ENCODE measurements at regions not wholly inside any gene's neighbourhood (a gene's known extent, or its start where the extent isn't known, plus 50 kb on each side); places are given as distances from the start of the nearest gene placed in this dataset.

GRCh38 chr2:212882626-212883025 is 268.8 kb downstream of the IKZF2 start:
- TF ChIP-seq, protein P1, sequence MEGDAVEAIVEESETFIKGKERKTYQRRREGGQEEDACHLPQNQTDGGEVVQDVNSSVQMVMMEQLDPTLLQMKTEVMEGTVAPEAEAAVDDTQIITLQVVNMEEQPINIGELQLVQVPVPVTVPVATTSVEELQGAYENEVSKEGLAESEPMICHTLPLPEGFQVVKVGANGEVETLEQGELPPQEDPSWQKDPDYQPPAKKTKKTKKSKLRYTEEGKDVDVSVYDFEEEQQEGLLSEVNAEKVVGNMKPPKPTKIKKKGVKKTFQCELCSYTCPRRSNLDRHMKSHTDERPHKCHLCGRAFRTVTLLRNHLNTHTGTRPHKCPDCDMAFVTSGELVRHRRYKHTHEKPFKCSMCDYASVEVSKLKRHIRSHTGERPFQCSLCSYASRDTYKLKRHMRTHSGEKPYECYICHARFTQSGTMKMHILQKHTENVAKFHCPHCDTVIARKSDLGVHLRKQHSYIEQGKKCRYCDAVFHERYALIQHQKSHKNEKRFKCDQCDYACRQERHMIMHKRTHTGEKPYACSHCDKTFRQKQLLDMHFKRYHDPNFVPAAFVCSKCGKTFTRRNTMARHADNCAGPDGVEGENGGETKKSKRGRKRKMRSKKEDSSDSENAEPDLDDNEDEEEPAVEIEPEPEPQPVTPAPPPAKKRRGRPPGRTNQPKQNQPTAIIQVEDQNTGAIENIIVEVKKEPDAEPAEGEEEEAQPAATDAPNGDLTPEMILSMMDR (IDR thresholded peaks at IDR 0.05): no peak
- TF ChIP-seq TEAD4 (CRISPR knock-in tag; IDR thresholded peaks at IDR 0.05) (no peak), CREB1 (CRISPR knock-in tag; IDR thresholded peaks at IDR 0.05) (no peak), USF1 (CRISPR knock-in tag; IDR thresholded peaks at IDR 0.05) (no peak), KAT7 (CRISPR knock-in tag; IDR thresholded peaks at IDR 0.05; ENCODE audit: borderline replicate concordance) (no peak)
- TF ChIP-seq, protein P2, sequence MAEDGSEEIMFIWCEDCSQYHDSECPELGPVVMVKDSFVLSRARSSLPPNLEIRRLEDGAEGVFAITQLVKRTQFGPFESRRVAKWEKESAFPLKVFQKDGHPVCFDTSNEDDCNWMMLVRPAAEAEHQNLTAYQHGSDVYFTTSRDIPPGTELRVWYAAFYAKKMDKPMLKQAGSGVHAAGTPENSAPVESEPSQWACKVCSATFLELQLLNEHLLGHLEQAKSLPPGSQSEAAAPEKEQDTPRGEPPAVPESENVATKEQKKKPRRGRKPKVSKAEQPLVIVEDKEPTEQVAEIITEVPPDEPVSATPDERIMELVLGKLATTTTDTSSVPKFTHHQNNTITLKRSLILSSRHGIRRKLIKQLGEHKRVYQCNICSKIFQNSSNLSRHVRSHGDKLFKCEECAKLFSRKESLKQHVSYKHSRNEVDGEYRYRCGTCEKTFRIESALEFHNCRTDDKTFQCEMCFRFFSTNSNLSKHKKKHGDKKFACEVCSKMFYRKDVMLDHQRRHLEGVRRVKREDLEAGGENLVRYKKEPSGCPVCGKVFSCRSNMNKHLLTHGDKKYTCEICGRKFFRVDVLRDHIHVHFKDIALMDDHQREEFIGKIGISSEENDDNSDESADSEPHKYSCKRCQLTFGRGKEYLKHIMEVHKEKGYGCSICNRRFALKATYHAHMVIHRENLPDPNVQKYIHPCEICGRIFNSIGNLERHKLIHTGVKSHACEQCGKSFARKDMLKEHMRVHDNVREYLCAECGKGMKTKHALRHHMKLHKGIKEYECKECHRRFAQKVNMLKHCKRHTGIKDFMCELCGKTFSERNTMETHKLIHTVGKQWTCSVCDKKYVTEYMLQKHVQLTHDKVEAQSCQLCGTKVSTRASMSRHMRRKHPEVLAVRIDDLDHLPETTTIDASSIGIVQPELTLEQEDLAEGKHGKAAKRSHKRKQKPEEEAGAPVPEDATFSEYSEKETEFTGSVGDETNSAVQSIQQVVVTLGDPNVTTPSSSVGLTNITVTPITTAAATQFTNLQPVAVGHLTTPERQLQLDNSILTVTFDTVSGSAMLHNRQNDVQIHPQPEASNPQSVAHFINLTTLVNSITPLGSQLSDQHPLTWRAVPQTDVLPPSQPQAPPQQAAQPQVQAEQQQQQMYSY (CRISPR knock-in tag; IDR thresholded peaks at IDR 0.05): no peak
- TF ChIP-seq, protein P3, sequence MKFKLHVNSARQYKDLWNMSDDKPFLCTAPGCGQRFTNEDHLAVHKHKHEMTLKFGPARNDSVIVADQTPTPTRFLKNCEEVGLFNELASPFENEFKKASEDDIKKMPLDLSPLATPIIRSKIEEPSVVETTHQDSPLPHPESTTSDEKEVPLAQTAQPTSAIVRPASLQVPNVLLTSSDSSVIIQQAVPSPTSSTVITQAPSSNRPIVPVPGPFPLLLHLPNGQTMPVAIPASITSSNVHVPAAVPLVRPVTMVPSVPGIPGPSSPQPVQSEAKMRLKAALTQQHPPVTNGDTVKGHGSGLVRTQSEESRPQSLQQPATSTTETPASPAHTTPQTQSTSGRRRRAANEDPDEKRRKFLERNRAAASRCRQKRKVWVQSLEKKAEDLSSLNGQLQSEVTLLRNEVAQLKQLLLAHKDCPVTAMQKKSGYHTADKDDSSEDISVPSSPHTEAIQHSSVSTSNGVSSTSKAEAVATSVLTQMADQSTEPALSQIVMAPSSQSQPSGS (CRISPR knock-in tag; IDR thresholded peaks at IDR 0.05; ENCODE audit: borderline replicate concordance, low read depth): no peak
